Lung (tissue), 11 donors: ENCODE measurements at regions not wholly inside any gene's neighbourhood (a gene's known extent, or its start where the extent isn't known, plus 50 kb on each side); places are given as distances from the start of the nearest gene placed in this dataset.
A peak's percentile ranks its signal among the peaks of the same experiment; 100 is the strongest.

ENCODE experiments used
- ATAC-seq: fragments of 200-7000 bp; cut with Tn5 transposase; one replicate; pipeline ENCODE4 v1.9.1; 2020; ENCODE audit warnings: moderate number of reproducible peaks; ENCODE audit not compliant: insufficient read depth, low FRiP score
- DNase-seq, 3 donors: peaks; one replicate each; pipeline ENCODE4 v3.0.0-alpha.2; 2013 to 2017
- H3K27ac ChIP-seq, 2 donors: one replicate each; pipeline ENCODE4 v1.5.1; 2013; ENCODE audit warnings: mild to moderate bottlenecking in 2 of 2, moderate library complexity in 2 of 2, control low read depth in 1 of 2, inconsistent platforms in 1 of 2, low read depth in 1 of 2, low read length in 1 of 2
- H3K27me3 ChIP-seq, 3 donors: one replicate each; pipeline ENCODE4 v1.5.1; 2013; ENCODE audit warnings: low read length in 2 of 3; ENCODE audit not compliant: control insufficient read depth in 3 of 3, insufficient read depth in 3 of 3
- H3K36me3 ChIP-seq, 4 donors: one replicate each; pipeline ENCODE4 v1.5.1; 2013; ENCODE audit warnings: low read length in 4 of 4, mild to moderate bottlenecking in 1 of 4, moderate library complexity in 1 of 4; ENCODE audit not compliant: control insufficient read depth in 4 of 4, insufficient read depth in 4 of 4
- H3K4me1 ChIP-seq, 5 donors: one replicate each; pipeline ENCODE4 v1.5.1; 2013; ENCODE audit warnings: low read length in 5 of 5, mild to moderate bottlenecking in 2 of 5, moderate library complexity in 1 of 5; ENCODE audit not compliant: control insufficient read depth in 5 of 5, insufficient read depth in 5 of 5
- H3K4me3 ChIP-seq: one replicate; pipeline ENCODE4 v1.5.1; 2013; ENCODE audit warnings: mild to moderate bottlenecking, control low read depth, moderate library complexity
- H3K9ac ChIP-seq, 2 donors: one replicate each; pipeline ENCODE4 v1.5.1; 2013; ENCODE audit warnings: low read length in 2 of 2, control low read depth in 1 of 2; ENCODE audit not compliant: insufficient read depth in 1 of 2
- H3K9me3 ChIP-seq, 4 donors: one replicate each; pipeline ENCODE4 v1.5.1; 2013; ENCODE audit warnings: low read length in 3 of 4, mild to moderate bottlenecking in 1 of 4, moderate library complexity in 1 of 4; ENCODE audit not compliant: control insufficient read depth in 4 of 4, insufficient read depth in 3 of 4
- WGBS, 2 donors: extraction: QIAGEN DNeasy Blood & Tissue Kit; methylation state at CpG; one replicate each; pipeline ENCODE4 v1.1.7; 2013; 5-methylcytosine and 5-hydroxymethylcytosine counted together
- TF ChIP-seq, protein P1 (sequence below): IDR thresholded peaks from 2 replicates; pipeline ENCODE4 v1.5.1; 2012; ENCODE audit warnings: mild to moderate bottlenecking; ENCODE audit errors: control extremely low read depth, extremely low read depth
- donor health status: control.
- donor health status: control.
- donor health status: Bipolar disorder and iron deficiency.
- donor health status: healthy.
- donor health status: DM: yes; HTN: yes; CAD: no.

DNA sequence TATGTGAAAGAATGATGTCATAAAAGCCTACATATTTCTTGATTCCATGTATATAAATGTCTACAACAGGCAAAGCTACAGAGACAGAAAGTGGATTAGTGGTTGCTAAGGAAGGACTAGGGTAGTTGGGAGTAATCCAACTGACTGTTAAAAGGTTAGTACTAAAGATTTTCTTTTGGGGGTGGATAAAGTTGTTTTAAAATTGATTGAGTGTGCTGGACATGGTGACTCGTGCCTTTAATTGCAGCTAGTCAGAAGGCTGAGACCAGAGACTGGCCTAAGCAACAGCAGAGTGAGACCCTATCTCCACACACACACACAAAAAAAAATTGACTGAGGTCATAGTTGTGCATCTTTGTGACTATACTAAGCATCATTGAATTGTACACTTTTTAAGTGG is 234.3 kb downstream of the C12orf50 start:
- Histone ChIP-seq H3K9me3 (no peaks in the 10 kb centered on the region), H3K27me3 (no peaks in the 10 kb centered on the region), H3K27ac (no peak overlapping the region), H3K9ac (no peak overlapping the region), H3K36me3 (no peaks in the 10 kb centered on the region), H3K4me3 (no peak overlapping the region), H3K4me1 (peaks cover 0 to 6% (median 0%) of the 10 kb centered on the region in 5 donors)
- TF ChIP-seq, protein P1, sequence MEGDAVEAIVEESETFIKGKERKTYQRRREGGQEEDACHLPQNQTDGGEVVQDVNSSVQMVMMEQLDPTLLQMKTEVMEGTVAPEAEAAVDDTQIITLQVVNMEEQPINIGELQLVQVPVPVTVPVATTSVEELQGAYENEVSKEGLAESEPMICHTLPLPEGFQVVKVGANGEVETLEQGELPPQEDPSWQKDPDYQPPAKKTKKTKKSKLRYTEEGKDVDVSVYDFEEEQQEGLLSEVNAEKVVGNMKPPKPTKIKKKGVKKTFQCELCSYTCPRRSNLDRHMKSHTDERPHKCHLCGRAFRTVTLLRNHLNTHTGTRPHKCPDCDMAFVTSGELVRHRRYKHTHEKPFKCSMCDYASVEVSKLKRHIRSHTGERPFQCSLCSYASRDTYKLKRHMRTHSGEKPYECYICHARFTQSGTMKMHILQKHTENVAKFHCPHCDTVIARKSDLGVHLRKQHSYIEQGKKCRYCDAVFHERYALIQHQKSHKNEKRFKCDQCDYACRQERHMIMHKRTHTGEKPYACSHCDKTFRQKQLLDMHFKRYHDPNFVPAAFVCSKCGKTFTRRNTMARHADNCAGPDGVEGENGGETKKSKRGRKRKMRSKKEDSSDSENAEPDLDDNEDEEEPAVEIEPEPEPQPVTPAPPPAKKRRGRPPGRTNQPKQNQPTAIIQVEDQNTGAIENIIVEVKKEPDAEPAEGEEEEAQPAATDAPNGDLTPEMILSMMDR: no peak
- no peak for DNase-seq
- 60 to 68% methylated on average over 1 of the region's 1 CpG for WGBS, 2 donors
- no peak for ATAC-seq

DNA sequence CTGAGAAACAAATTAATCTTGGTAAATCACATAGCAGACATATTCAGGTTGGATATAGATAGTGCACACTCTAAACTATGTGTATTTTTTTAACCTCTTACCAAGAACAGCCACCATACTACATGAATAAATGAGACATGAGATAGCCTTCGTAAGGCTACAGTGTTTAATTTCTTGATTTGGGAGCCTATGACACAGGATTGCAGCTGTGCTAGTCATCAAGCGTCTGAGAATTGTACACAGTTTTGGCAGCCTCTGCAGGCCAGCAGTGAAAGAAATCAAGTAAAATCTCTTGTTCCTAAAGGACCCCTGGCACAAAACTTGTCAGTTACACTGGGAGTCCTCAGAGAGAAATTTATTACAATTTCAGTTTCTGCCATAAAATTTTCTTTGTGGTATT is 236.1 kb downstream of the C12orf50 start:
- Histone ChIP-seq H3K4me1 (peaks cover 0 to 6% (median 0%) of the 10 kb centered on the region in 5 donors), H3K27ac (no peak overlapping the region), H3K27me3 (no peaks in the 10 kb centered on the region), H3K4me3 (no peak overlapping the region), H3K36me3 (no peaks in the 10 kb centered on the region), H3K9me3 (no peaks in the 10 kb centered on the region), H3K9ac (no peak overlapping the region)
- ATAC-seq (no peak), DNase-seq (peak; percentile 63 to 86 (median 84))
- 57 to 60% methylated on average over 2 of the region's 2 CpGs for WGBS, 2 donors
- TF ChIP-seq, protein P1: no peak

DNA sequence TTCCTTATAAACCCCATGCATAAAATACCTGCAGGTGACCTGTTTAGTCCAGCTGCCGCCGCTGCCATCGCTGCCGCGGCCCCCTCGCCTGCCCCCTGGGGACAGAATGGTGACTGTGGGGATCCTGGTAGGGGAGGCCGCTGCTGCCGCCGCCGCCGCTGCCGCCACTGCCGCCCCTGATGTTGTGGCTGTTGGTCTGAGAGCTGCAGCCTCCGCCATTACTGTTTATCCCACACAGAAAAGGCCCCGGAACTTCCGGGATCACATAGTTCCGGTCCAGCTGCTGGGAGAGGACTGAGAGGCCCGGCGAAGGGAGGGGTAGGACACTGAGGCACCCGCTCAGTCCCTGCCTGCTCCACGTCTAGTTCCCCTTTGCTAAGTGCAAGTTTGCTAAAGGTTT is 244.9 kb downstream of the C12orf50 start:
- Histone ChIP-seq H3K36me3 (no peaks in the 10 kb centered on the region), H3K4me1 (no peaks in the 10 kb centered on the region), H3K9ac (no peak overlapping the region), H3K27me3 (no peaks in the 10 kb centered on the region), H3K4me3 (no peak overlapping the region), H3K27ac (no peak overlapping the region), H3K9me3 (peaks cover 0 to 4% (median 2%) of the 10 kb centered on the region in 4 donors)
- 96% methylated on average over 21 of the region's 21 CpGs for WGBS, 2 donors
- TF ChIP-seq, protein P1: no peak
- no peak for DNase-seq
- no peak for ATAC-seq

DNA sequence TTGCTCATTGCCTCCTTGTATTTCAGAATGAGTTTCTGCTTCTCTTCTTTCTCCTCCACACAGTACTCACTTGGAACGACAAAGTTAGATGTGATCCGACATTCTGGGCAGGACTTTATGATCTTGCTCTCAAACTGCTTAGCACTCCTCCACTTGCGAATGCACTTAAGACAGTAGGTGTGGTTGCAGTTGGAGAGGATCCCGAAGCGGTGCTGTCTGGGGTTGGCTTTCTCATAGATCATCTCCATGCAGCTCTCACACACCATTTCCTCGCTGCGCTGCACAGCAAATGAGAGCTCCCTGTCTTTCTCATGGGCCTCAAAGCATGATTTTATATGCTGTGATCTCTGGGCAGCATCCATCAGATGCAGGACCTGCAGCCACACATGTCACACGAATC is 245.7 kb downstream of the C12orf50 start:
- Histone ChIP-seq H3K27me3 (no peaks in the 10 kb centered on the region), H3K4me3 (no peak overlapping the region), H3K27ac (no peak overlapping the region), H3K9me3 (peaks cover 0 to 4% (median 2%) of the 10 kb centered on the region in 4 donors), H3K4me1 (no peaks in the 10 kb centered on the region), H3K36me3 (no peaks in the 10 kb centered on the region), H3K9ac (no peak overlapping the region)
- TF ChIP-seq, protein P1: no peak
- DNase-seq: no peak
- 86 to 89% methylated on average over 8 of the region's 8 CpGs for WGBS, 2 donors
- ATAC-seq: peak; percentile 15
